GM18499 (cell line): ENCODE measurements at regions not wholly inside any gene's neighbourhood (a gene's known extent, or its start where the extent isn't known, plus 50 kb on each side); places are given as distances from the start of the nearest gene placed in this dataset.

ENCODE experiments used
- ATAC-seq: cut with Tn5 transposase; IDR thresholded peaks from one replicate; pipeline ENCODE4 v1.9.1; 2021; ENCODE audit warnings: moderate number of reproducible peaks; ENCODE audit not compliant: insufficient read depth, unreplicated experiment

GRCh38 chr1:108051631-108052377 is 86.8 kb upstream of the VAV3 start:
- ATAC-seq = no peak

GRCh38 chr1:108050911-108051629 is 86.1 kb upstream of the VAV3 start:
- ATAC-seq = no peak

- no peak for ATAC-seq
Observed at GRCh38 chr1:108050158-108050557, 85.2 kb upstream of the VAV3 start.

GRCh38 chr1:108049178-108049819 is 84.3 kb upstream of the VAV3 start:
- no peak for ATAC-seq

GRCh38 chr1:108048301-108049177 is 83.6 kb upstream of the VAV3 start:
- ATAC-seq = no peak

- ATAC-seq = no peak
Observed at GRCh38 chr1:108047085-108047484, 82.1 kb upstream of the VAV3 start.

GRCh38 chr1:108046026-108046425 is 81.0 kb upstream of the VAV3 start:
- ATAC-seq = no peak

GRCh38 chr1:108045460-108045859 is 80.5 kb upstream of the VAV3 start:
- no peak for ATAC-seq

GRCh38 chr1:108044318-108044717 is 79.3 kb upstream of the VAV3 start:
- no peak for ATAC-seq

- ATAC-seq = no peak
Observed at GRCh38 chr1:108043707-108044106, 78.7 kb upstream of the VAV3 start.

GRCh38 chr1:108042610-108043009 is 77.6 kb upstream of the VAV3 start:
- ATAC-seq = no peak

GRCh38 chr1:108041360-108042142 is 76.6 kb upstream of the VAV3 start:
- ATAC-seq = no peak

GRCh38 chr1:108038653-108039236 is 73.8 kb upstream of the VAV3 start:
- ATAC-seq = no peak

- no peak for ATAC-seq
Observed at GRCh38 chr1:108036796-108037562, 72.0 kb upstream of the VAV3 start.

- ATAC-seq = no peak
Observed at GRCh38 chr1:108034396-108034795, 69.4 kb upstream of the VAV3 start.

- ATAC-seq = no peak
Observed at GRCh38 chr1:108033550-108033951, 68.6 kb upstream of the VAV3 start.

GRCh38 chr1:108028841-108029388 is 63.9 kb upstream of the VAV3 start:
- ATAC-seq = no peak

GRCh38 chr1:108027389-108027788 is 62.4 kb upstream of the VAV3 start:
- no peak for ATAC-seq
